SK-N-DZ (cell line): ENCODE measurements at regions not wholly inside any gene's neighbourhood (a gene's known extent, or its start where the extent isn't known, plus 50 kb on each side); places are given as distances from the start of the nearest gene placed in this dataset.

Experiments
- DNase-seq: peaks from one replicate; pipeline ENCODE4 v3.0.0-alpha.2; 2015; ENCODE audit warnings: low spot score
- small RNA-seq, 2 experiments: library from RNA; depleted of rRNA; stranded (forward); fragments of <200 nt; gene quantifications; one replicate each; pipeline ENCODE3, GENCODE V24; 2014

DNA sequence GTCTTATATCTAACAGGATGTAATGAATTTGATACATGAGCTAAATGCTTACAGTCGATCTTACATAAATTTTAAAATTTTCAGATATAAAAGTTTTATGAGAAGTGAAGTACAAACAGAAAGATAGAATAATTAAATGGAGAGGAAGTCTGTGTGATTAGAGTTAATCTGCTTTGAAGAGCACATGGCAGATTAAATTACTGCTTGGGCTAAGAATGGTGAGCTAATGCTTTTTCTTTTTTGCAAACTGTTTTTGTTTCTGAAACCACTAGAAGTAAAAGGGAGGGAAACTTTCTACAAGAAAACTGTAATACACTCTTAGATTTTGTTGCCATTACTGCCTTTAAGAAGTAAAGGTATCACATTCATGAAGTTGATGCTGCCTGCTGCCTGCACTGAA, 96.3 kb upstream of the SPRY2 start:
- no peak for DNase-seq

DNA sequence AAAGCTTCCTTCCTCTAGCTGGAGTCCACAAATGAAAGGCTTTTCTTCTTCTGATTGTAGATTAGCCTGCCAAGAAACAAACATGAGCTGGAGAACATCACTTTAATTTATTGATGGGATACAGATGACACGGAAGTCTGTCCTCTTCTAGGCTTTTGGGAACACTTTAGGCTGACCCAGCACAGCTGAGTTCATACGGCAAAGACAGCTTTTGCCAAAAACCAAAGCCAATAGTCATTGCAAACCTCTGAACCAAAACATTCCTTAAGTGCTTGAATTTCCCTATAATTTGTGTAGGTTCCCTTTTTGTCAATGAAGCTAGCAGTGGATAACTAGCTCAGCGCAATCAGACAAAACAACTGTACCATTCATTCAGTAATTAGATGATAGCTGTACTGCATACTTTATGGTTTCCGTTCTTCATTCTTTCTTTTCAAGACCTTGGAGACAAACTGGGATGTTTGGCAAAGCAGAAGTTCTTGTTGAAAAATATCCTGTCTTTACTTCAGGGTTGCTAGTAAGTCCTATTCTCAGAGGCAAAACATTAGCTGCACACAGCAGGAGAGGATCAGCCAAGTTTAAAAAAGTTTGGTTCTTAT, 95.7 kb upstream of the SPRY2 start:
- peak; percentile 51 for DNase-seq

DNA sequence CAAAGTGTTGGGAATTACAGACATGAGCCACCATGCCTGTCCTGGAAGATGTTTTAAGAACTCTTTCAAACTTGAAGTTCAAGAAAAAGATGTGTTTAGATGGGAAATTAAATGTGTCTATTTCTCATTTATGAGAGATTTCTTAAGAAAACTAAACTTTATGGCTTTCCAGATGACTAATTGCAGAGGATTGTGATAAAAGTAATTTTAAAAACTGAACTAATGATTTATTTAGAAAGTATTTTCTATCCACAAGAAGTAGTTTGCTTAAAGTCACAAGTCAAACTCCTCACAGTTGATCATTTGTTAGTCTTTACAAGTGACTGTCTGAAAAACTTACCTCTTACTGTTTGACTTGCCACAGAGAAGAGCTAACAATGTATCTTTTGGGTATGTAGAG, 89.6 kb upstream of the SPRY2 start:
- no peak for DNase-seq

DNA sequence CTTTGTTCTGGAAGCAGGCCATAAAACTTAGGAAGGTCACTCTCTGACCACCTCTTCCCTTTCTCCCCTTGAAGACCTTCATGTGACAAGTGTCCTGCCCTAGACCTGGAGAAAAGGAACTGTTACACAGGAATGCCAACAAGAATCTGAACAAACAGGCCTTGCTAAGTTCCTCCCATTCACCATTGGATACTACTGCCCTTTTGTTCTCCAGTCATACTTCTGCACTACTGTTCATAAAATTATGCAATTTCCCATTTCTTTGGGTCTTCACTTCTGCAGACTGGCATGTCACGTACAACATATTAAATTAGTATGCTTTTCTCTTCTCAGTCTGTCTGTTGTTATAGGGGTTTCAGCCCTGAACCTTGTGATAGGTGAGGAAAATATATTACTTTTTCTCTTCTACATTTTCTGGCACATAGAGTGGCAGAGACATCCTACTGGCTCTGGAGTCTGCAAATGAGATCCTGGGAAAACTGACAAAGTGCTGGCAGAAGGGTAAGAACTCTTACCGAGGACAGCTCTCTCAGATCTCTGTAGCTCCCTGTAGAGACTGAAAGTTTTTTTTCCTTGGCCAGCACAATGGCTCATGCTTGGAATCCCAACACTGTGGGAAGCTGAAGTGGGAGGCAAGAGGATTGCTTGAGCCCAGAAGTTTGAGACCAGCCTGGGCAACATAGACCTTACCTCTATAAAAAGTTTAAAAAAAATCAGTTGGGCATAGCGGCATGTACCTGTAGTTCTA, 87.6 kb upstream of the SPRY2 start:
- DNase-seq, result no peak

DNA sequence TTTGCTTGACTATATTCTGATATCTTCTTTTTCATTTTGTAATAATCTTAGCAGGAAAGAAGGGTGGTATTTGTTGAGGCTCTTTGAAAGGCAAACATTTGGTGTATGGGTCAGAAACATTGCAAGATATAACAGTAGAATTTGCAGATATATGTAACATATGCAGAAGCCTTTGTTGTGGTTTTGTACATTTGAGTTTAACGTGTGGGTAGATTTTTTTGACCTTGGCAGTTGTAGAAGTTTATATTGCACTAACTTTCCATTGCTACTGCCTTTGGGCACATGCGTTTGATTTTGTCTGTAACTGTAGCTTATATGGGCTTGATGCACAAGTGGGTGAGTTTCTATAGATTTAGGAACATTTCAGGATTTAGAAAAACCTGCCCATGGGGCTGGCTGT, 78.5 kb upstream of the SPRY2 start:
- DNase-seq, result no peak

DNA sequence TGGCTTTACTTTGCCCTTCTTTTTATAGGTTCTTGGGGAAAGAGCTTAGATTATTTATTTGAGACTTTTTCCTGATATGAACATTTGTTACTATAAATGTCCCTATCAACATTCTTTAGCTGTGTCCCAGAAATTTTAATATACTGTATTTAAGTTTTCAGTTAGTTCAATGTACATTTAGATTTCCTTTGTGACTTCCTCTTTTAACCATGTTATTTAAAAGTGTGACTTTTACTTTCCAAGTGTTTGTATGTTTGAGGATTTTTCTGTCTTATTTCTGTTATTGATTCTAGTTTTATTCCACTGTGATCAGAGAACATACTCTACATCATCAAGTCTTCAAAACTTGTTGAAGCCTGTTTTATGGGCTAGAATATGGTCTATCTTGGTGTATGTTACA, 72.7 kb upstream of the SPRY2 start:
- no peak for DNase-seq

DNA sequence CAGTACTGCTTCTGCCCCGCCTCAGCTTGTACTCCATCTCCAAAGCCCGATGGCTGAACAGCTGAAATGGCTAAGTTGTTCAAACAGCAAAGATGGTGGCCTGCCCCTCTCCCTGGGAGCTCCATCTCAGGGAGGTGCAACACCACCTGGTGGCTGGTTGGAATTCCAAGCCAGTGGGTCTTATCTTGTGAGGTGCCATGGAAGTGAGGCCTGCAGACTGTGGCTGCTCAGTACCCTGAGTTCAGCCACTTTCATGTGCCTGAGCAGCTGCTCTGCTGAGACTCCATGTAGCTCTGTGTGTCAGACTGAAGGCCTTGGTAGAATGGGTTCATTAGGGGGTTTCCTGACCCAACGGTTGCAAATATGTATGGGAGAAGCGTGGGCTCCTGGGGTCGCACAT, 67.3 kb upstream of the SPRY2 start:
- DNase-seq, result peak; percentile 25

DNA sequence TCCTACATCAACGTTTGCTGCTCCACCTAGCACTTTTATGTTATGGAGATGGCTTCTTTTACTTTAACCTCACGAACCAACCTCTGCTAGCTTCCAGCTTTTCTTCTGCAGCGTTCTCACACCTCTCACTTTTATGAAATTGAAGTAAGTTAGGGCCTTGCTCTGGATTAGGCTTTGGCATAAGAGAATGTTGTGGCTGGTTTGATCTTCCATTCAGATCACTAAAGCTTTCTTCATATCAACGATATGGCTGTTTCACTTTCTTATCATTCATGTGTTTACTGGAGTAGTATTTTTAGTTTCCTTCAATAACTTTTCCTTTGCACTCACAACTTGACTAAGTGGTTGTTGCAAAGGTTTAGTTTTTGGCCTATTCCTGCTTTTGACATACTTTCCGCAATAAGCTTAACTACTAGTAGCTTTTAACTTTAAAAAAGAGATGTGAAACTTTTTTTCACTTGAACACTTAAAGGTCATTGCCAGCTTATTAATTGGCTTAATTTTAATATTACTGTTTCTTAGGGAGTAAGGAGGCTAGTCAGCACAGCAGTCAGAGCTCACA, 60.0 kb upstream of the SPRY2 start:
- DNase-seq, result no peak

DNA sequence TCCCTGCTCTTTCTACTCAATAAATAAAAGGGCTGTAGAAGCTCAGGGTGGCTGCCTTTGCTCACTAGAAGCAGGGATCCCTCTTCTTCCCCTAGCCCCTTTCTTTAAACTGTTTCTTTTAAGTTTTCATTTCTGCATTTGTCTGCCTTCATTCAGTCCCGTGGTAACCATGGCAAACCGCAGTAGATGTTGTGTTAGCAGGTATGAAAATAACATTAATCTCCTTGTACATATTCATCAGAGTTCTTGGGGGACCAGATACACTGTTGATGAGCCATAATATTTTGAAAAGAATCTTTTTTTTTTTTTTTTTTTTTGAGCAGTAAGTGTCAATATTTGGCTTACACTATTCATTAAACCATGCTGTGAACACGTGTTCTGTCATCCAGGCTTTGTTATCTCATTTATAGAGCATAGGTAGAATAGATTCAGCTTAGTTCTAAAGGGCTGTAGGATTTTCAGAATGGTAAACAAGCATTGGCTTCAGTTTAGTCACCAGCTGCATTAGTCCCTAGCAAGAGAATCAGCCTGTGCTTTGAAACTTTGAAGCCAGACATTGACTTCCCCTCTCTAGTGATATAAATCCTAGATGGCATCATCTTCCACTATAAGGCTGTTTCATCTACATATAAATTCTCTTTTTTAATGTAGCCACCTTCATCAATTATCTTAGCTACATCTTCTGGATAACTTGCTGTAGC, 59.4 kb upstream of the SPRY2 start:
- no peak for DNase-seq

DNA sequence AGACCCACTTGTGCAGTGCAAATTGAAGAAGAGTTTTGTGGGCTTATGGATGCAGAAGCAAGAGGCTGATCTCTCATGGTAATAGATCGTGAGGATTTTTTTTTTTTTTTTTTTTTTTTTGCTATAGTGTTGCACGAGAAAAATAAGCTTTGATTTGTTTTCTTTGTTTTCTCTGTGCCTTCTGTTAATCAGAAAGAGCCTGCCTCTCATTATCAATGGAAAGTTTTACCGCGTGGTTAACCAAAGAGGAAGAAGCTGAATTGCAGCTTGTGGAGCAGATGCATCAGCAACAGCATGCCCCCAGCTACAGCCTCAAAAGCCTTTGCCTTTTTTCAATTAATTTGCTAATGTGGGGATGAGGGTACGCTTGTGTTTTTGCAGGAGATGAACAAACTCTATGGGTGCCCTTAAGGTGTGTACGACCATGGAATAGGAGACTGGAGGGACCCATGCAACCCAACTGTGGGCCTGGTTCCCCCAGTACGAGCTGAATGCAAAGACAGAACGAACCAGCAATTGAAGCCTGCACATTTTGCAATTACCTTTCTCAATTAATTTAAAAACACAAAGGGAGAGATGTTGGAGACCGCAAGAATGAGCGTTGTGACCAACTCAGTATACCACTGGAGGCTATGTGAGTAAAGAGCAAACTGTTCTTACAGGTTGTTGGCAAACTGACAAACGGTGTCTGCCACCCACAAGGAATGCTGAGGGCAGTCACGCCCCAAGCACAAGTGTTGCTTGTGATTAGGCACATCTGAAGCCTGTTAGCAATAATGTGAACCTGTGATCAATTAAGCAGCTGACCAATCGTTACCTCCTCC, 58.6 kb upstream of the SPRY2 start:
- no peak for DNase-seq

Small RNAs in the stretch of these regions (small RNA-seq; reads per million reads assigned to genes)
- gene HIGD1AP2 (0 reads per million in 2 experiments), gene RNU6-67P (0 to 0.03 reads per million in 2 experiments), gene RNU6-77P (0 reads per million in 2 experiments)
